Fibroblast of lung (primary cell): ENCODE measurements at regions not wholly inside any gene's neighbourhood (a gene's known extent, or its start where the extent isn't known, plus 50 kb on each side); places are given as distances from the start of the nearest gene placed in this dataset.
"Not testable (repeated sequence)": the region's sequence is repeated elsewhere in the genome, so short reads cannot be mapped to it uniquely, and the experiment has no call there.

Source experiments
- DNase-seq, 2 donors: peaks; one replicate each; pipeline versions ENCODE4 v3.0.0 to v3.0.0-alpha.2; 2010; ENCODE audit warnings: low read depth in 2 of 2
- H2AFZ ChIP-seq: 2 replicates; pipeline ENCODE4 v1.5.1; 2012; ENCODE audit warnings: low read length, control low read depth, inconsistent platforms
- H3K27ac ChIP-seq: 2 replicates; pipeline ENCODE4 v1.5.1; 2011; ENCODE audit warnings: low read length, control low read depth; ENCODE audit not compliant: insufficient read depth
- H3K27me3 ChIP-seq: 2 replicates; pipeline ENCODE4 v1.5.1; 2011; ENCODE audit warnings: mild to moderate bottlenecking, low read length; ENCODE audit not compliant: control insufficient read depth, insufficient read depth
- H3K36me3 ChIP-seq: 2 replicates; pipeline ENCODE4 v1.5.1; 2011; ENCODE audit warnings: low read length; ENCODE audit not compliant: control insufficient read depth, insufficient read depth
- H3K4me1 ChIP-seq: 2 replicates; pipeline ENCODE4 v1.5.1; 2011; ENCODE audit warnings: low read length; ENCODE audit not compliant: control insufficient read depth, insufficient read depth; ENCODE audit errors: extremely low read depth
- H3K4me2 ChIP-seq: 2 replicates; pipeline ENCODE4 v1.5.1; 2011; ENCODE audit warnings: low read length, control low read depth; ENCODE audit not compliant: insufficient read depth; ENCODE audit errors: extremely low read depth
- H3K4me3 ChIP-seq, 4 experiments: fragments of 200-600 bp in 1 of 4; sonication (generic) in 1 of 4; replicated peaks in 1 of 4; 2 replicates each; pipeline ENCODE4 v1.5.1; 2011 to 2016; ENCODE audit warnings: low read length in 4 of 4, low read depth in 3 of 4, mild to moderate bottlenecking in 3 of 4, control low read depth in 2 of 4, inconsistent platforms in 1 of 4, mixed read lengths in 1 of 4; ENCODE audit not compliant: insufficient read depth in 1 of 4; ENCODE audit errors: control extremely low read depth in 1 of 4
- H3K79me2 ChIP-seq: 2 replicates; pipeline ENCODE4 v1.5.1; 2012; ENCODE audit warnings: mild to moderate bottlenecking, low read length, inconsistent platforms; ENCODE audit not compliant: control insufficient read depth, insufficient read depth
- H3K9ac ChIP-seq: 2 replicates; pipeline ENCODE4 v1.5.1; 2011; ENCODE audit warnings: mild to moderate bottlenecking, low read length, control low read depth; ENCODE audit not compliant: insufficient read depth
- H3K9me3 ChIP-seq: 2 replicates; pipeline ENCODE4 v1.5.1; 2012; ENCODE audit warnings: low read depth, low read length; ENCODE audit not compliant: control insufficient read depth, insufficient read depth
- H4K20me1 ChIP-seq: 2 replicates; pipeline ENCODE4 v1.5.1; 2011; ENCODE audit warnings: low read length; ENCODE audit not compliant: control insufficient read depth, insufficient read depth; ENCODE audit errors: extremely low read depth
- CTCF ChIP-seq, 2 donors: IDR thresholded peaks in 1 of 2; conservative IDR thresholded peaks in 1 of 2; 1 replicate in 1 of 2; 2 replicates in 1 of 2; pipeline ENCODE4 v1.5.1; 2011 to 2012; ENCODE audit warnings: low read length in 2 of 2, control low read depth in 1 of 2, inconsistent platforms in 1 of 2, low read depth in 1 of 2, mild to moderate bottlenecking in 1 of 2
- EZH2 ChIP-seq: IDR thresholded peaks from 2 replicates; pipeline ENCODE4 v1.5.1; 2012; ENCODE audit warnings: low read length, control low read depth, mild to moderate bottlenecking; ENCODE audit errors: missing control alignments

GRCh38 chr10:22803261-22803885, 89.0 kb upstream of the PIP4K2A start:
- H3K9ac ChIP-seq = no peak overlapping the region
- H3K4me3 ChIP-seq = no peak overlapping the region
- no peak overlapping the region for H3K27ac ChIP-seq
- H3K36me3 ChIP-seq = no peaks in the 10 kb centered on the region
- peaks cover 15% of the 10 kb centered on the region for H3K4me1 ChIP-seq
- H4K20me1 ChIP-seq = no peaks in the 10 kb centered on the region
- peak; percentile 44 to 79 for DNase-seq
- H2AFZ ChIP-seq = no peak overlapping the region
- H3K27me3 ChIP-seq = no peaks in the 10 kb centered on the region
- TF ChIP-seq EZH2 (no peak), CTCF (conservative IDR thresholded peaks at IDR 0.05 in 1 of 2, IDR thresholded peaks at IDR 0.05 in 1 of 2; ENCODE audit: low read depth in 1 of 2, low read length in 2 of 2) (no peak)
- H3K79me2 ChIP-seq = no peaks in the 10 kb centered on the region
- H3K9me3 ChIP-seq = no peaks in the 10 kb centered on the region
- no peak overlapping the region for H3K4me2 ChIP-seq

GRCh38 chr10:22801785-22802184, 87.4 kb upstream of the PIP4K2A start:
- peaks cover 15% of the 10 kb centered on the region for H3K4me1 ChIP-seq
- H3K36me3 ChIP-seq = no peaks in the 10 kb centered on the region
- no peaks in the 10 kb centered on the region for H3K9me3 ChIP-seq
- DNase-seq = no peak
- H3K27me3 ChIP-seq = no peaks in the 10 kb centered on the region
- H3K27ac ChIP-seq = no peak overlapping the region
- H3K4me3 ChIP-seq = no peak overlapping the region
- no peak for TF ChIP-seq EZH2
- TF ChIP-seq CTCF (conservative IDR thresholded peaks at IDR 0.05 in 1 of 2, IDR thresholded peaks at IDR 0.05 in 1 of 2; ENCODE audit: low read depth in 1 of 2, low read length in 2 of 2) = no peak
- H4K20me1 ChIP-seq = no peaks in the 10 kb centered on the region
- H3K79me2 ChIP-seq = no peaks in the 10 kb centered on the region
- H3K9ac ChIP-seq = no peak overlapping the region
- H2AFZ ChIP-seq = no peak overlapping the region
- no peak overlapping the region for H3K4me2 ChIP-seq

GRCh38 chr10:22797796-22798195, 83.4 kb upstream of the PIP4K2A start:
- not testable (repeated sequence) for H3K4me2 ChIP-seq, H3K79me2 ChIP-seq, H3K36me3 ChIP-seq, H4K20me1 ChIP-seq, H3K27ac ChIP-seq, H3K9ac ChIP-seq, H3K27me3 ChIP-seq, H3K9me3 ChIP-seq, H3K4me1 ChIP-seq, H3K4me3 ChIP-seq, DNase-seq, H2AFZ ChIP-seq
